ENCODE measurements at regions not wholly inside any gene's neighbourhood (a gene's known extent, or its start where the extent isn't known, plus 50 kb on each side); places are given as distances from the start of the nearest gene placed in this dataset.

DNA sequence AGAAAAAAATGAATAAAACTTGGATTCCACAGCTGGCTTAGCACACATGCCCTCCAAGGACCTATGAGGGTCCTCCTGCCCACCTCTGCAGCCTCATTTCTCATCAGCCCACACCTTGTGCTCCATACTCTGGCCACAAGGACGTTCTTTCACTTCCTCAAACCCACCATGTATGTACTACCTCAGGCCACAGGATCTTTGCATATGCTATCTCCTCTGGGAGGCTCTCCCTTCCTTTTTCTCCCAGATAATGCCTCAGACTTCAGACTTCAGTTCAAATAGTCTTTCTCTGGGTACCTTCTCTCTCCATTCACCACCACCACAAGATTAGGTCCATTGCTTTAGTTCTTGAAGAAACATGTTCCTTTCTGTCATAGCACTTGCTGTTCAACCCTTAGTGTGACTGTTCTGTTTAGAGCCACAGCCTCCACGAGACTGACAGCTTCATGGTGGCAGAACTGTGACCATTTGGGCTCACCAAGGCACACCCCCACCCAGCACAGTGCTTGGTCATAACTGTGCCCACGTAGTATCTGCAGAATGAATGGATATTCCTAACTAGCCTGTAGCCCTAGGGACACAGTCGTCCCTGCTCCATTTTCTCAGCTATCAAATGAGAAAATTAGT, 146.7 kb upstream of the LRFN2 start:
- TF ChIP-seq, protein P1, sequence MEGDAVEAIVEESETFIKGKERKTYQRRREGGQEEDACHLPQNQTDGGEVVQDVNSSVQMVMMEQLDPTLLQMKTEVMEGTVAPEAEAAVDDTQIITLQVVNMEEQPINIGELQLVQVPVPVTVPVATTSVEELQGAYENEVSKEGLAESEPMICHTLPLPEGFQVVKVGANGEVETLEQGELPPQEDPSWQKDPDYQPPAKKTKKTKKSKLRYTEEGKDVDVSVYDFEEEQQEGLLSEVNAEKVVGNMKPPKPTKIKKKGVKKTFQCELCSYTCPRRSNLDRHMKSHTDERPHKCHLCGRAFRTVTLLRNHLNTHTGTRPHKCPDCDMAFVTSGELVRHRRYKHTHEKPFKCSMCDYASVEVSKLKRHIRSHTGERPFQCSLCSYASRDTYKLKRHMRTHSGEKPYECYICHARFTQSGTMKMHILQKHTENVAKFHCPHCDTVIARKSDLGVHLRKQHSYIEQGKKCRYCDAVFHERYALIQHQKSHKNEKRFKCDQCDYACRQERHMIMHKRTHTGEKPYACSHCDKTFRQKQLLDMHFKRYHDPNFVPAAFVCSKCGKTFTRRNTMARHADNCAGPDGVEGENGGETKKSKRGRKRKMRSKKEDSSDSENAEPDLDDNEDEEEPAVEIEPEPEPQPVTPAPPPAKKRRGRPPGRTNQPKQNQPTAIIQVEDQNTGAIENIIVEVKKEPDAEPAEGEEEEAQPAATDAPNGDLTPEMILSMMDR (IDR thresholded peaks at IDR 0.05), result no peak
- TF ChIP-seq POLR2A (IDR thresholded peaks at IDR 0.05), result no peak

Data from testis (tissue), 2 donors.